Upper lobe of left lung (tissue), 6 donors: ENCODE measurements at regions not wholly inside any gene's neighbourhood (a gene's known extent, or its start where the extent isn't known, plus 50 kb on each side); places are given as distances from the start of the nearest gene placed in this dataset.

Experiments
- ATAC-seq, 2 donors: fragments of 200-7000 bp; cut with Tn5 transposase; one replicate each; pipeline ENCODE4 v1.9.1; 2022; ENCODE audit warnings: mild to moderate bottlenecking in 2 of 2, moderate library complexity in 2 of 2; ENCODE audit not compliant: low FRiP score in 2 of 2
- DNase-seq, 2 donors: peaks; one replicate each; pipeline ENCODE4 v3.0.0-alpha.2; 2019 to 2020
- H3K27ac ChIP-seq, 4 donors: fragments of 200-600 bp; sonication (generic); one replicate each; pipeline ENCODE4 v1.5.1; 2016 to 2019
- H3K27me3 ChIP-seq, 4 donors: fragments of 200-600 bp; sonication (generic); one replicate each; pipeline ENCODE4 v1.5.1; 2017 to 2019
- H3K36me3 ChIP-seq, 4 donors: fragments of 200-600 bp; sonication (generic); one replicate each; pipeline ENCODE4 v1.5.1; 2016 to 2019
- H3K4me1 ChIP-seq, 4 donors: fragments of 200-600 bp; sonication (generic); one replicate each; pipeline ENCODE4 v1.5.1; 2018 to 2019
- H3K4me3 ChIP-seq, 4 donors: fragments of 200-600 bp; sonication (generic); one replicate each; pipeline ENCODE4 v1.5.1; 2017 to 2019; ENCODE audit warnings: mild to moderate bottlenecking in 2 of 4, moderate library complexity in 1 of 4
- H3K9me3 ChIP-seq, 4 donors: fragments of 200-600 bp; sonication (generic); one replicate each; pipeline ENCODE4 v1.5.1; 2018 to 2019
- EP300 ChIP-seq, 4 donors: sonication (generic); formaldehyde crosslinking; IDR thresholded peaks; one replicate each; pipeline ENCODE4 v1.5.1; 2017; ENCODE audit warnings: antibody characterized with exemption in 4 of 4, control low read depth in 2 of 4
- POLR2A ChIP-seq, 4 donors: fragments of 450-650 bp; IDR thresholded peaks; one replicate each; pipeline ENCODE4 v1.5.1; 2016 to 2017; ENCODE audit warnings: antibody characterized with exemption in 4 of 4, mild to moderate bottlenecking in 2 of 4
- POLR2AphosphoS5 ChIP-seq, 2 donors: sonication (generic); formaldehyde crosslinking; IDR thresholded peaks; one replicate each; pipeline ENCODE4 v1.5.1; 2017; ENCODE audit warnings: antibody characterized with exemption in 2 of 2
- WGBS, 2 donors: methylation state at CpG; one replicate each; pipeline ENCODE4 v1.1.5; 2017 to 2018; 5-methylcytosine and 5-hydroxymethylcytosine counted together
- TF ChIP-seq, protein P1 (sequence below), 6 experiments: fragments of 450-650 bp in 4 of 6; fragments of 200-600 bp in 2 of 6; sonication (generic) in 2 of 6; IDR thresholded peaks; one replicate each; pipeline ENCODE4 v1.5.1; 2016 to 2019; ENCODE audit warnings: antibody characterized with exemption in 6 of 6
- donor health status: DM: no; HTN: no; CAD: no; lungs with moderate emphysema.
- donor health status: DM: no; HTN: yes; CAD: no; lungs with severe emphysema.

GRCh38 chrX:117010243-117010642, 547.5 kb upstream of the CT83 start:
- ATAC-seq (no peak), DNase-seq (no peak)
- TF ChIP-seq POLR2AphosphoS5 (IDR thresholded peaks at IDR 0.05), result no peak
- TF ChIP-seq POLR2A (IDR thresholded peaks at IDR 0.05), result no peak
- TF ChIP-seq, protein P1, sequence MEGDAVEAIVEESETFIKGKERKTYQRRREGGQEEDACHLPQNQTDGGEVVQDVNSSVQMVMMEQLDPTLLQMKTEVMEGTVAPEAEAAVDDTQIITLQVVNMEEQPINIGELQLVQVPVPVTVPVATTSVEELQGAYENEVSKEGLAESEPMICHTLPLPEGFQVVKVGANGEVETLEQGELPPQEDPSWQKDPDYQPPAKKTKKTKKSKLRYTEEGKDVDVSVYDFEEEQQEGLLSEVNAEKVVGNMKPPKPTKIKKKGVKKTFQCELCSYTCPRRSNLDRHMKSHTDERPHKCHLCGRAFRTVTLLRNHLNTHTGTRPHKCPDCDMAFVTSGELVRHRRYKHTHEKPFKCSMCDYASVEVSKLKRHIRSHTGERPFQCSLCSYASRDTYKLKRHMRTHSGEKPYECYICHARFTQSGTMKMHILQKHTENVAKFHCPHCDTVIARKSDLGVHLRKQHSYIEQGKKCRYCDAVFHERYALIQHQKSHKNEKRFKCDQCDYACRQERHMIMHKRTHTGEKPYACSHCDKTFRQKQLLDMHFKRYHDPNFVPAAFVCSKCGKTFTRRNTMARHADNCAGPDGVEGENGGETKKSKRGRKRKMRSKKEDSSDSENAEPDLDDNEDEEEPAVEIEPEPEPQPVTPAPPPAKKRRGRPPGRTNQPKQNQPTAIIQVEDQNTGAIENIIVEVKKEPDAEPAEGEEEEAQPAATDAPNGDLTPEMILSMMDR (IDR thresholded peaks at IDR 0.05), result no peak
- TF ChIP-seq EP300 (IDR thresholded peaks at IDR 0.05), result no peak
- H3K27me3 ChIP-seq, result no peaks in the 10 kb centered on the region
- no peak overlapping the region for H3K4me3 ChIP-seq
- no peak overlapping the region for H3K27ac ChIP-seq
- H3K4me1 ChIP-seq, result no peaks in the 10 kb centered on the region
- H3K36me3 ChIP-seq, result no peaks in the 10 kb centered on the region
- no peaks in the 10 kb centered on the region for H3K9me3 ChIP-seq

- H3K27ac ChIP-seq, result no peak overlapping the region
- ATAC-seq (no peak), DNase-seq (no peak)
- no peaks in the 10 kb centered on the region for H3K4me1 ChIP-seq
- H3K36me3 ChIP-seq, result no peaks in the 10 kb centered on the region
- 40 to 58% methylated on average over 3 of the region's 3 CpGs for WGBS, 2 donors
- H3K4me3 ChIP-seq, result no peak overlapping the region
- TF ChIP-seq, protein P1 (IDR thresholded peaks at IDR 0.05), result no peak
- TF ChIP-seq EP300 (IDR thresholded peaks at IDR 0.05) (no peak), POLR2AphosphoS5 (IDR thresholded peaks at IDR 0.05) (no peak), POLR2A (IDR thresholded peaks at IDR 0.05) (no peak)
- H3K9me3 ChIP-seq, result no peaks in the 10 kb centered on the region
- H3K27me3 ChIP-seq, result no peaks in the 10 kb centered on the region
Measured at GRCh38 chrX:117002981-117003380, 540.2 kb upstream of the CT83 start.

- Histone ChIP-seq H3K36me3 (no peaks in the 10 kb centered on the region), H3K9me3 (peaks cover 0 to 16% (median 0%) of the 10 kb centered on the region in 4 donors), H3K4me3 (no peak overlapping the region), H3K27ac (no peak overlapping the region), H3K27me3 (no peaks in the 10 kb centered on the region), H3K4me1 (no peaks in the 10 kb centered on the region)
- no peak for TF ChIP-seq POLR2A (IDR thresholded peaks at IDR 0.05)
- no peak for TF ChIP-seq POLR2AphosphoS5 (IDR thresholded peaks at IDR 0.05)
- TF ChIP-seq, protein P1 (IDR thresholded peaks at IDR 0.05), result no peak
- no peak for TF ChIP-seq EP300 (IDR thresholded peaks at IDR 0.05)
- DNase-seq (no peak), ATAC-seq (no peak)
Measured at GRCh38 chrX:116975517-116975916, 512.7 kb upstream of the CT83 start.

GRCh38 chrX:116972362-116972761, 509.6 kb upstream of the CT83 start:
- H3K27ac ChIP-seq, result no peak overlapping the region
- ATAC-seq (no peak), DNase-seq (no peak)
- H3K9me3 ChIP-seq, result peaks cover 0 to 9% (median 0%) of the 10 kb centered on the region in 4 donors
- H3K36me3 ChIP-seq, result no peaks in the 10 kb centered on the region
- 38 to 49% methylated on average over 2 of the region's 2 CpGs for WGBS, 2 donors
- TF ChIP-seq, protein P1 (IDR thresholded peaks at IDR 0.05), result no peak
- TF ChIP-seq POLR2A (IDR thresholded peaks at IDR 0.05) (no peak), POLR2AphosphoS5 (IDR thresholded peaks at IDR 0.05) (no peak), EP300 (IDR thresholded peaks at IDR 0.05) (no peak)
- no peaks in the 10 kb centered on the region for H3K27me3 ChIP-seq
- H3K4me3 ChIP-seq, result no peak overlapping the region
- no peaks in the 10 kb centered on the region for H3K4me1 ChIP-seq

DNA sequence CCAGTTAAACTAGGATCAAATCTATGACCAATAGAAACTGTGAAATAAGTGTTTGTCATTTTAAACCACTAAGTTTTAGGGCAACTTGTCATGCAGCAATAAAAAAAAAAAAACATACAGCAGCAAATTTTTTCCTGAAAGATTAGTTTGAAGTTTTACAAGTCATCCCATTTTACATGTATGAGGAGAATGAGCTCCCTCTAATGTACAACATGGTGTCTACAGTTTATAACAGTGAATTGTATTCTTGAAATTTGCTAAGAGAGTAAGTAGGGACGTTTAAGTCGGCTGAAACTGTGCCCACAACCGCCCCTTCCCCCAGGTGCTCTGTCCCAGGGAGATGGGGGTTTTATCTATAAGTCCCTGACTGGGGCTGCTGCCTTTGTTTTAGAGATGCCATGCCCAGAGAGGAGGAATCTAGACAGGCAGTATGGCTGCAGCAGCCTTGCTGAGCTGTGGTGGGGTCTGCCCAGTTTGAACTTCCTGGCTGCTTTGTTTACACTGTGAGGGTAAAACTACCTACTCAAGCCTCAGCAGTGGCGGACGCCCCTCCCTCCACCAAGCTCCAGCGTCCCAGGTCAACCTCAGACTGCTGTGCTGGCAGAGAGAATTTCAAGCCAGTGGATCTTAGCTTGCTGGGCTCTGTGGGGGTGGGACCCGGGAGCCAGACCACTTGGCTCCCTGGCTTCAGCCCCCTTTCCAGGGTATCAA, 499.3 kb upstream of the CT83 start:
- Histone ChIP-seq H3K27ac (no peak overlapping the region), H3K9me3 (no peaks in the 10 kb centered on the region), H3K36me3 (no peaks in the 10 kb centered on the region), H3K4me3 (no peak overlapping the region), H3K4me1 (no peaks in the 10 kb centered on the region), H3K27me3 (no peaks in the 10 kb centered on the region)
- ATAC-seq (no peak), DNase-seq (no peak)
- no peak for TF ChIP-seq POLR2A (IDR thresholded peaks at IDR 0.05)
- 33 to 80% methylated on average over 1 to 7 of the region's 7 CpGs for WGBS, 2 donors
